Astrocyte of the cerebellum (primary cell): ENCODE measurements at regions not wholly inside any gene's neighbourhood (a gene's known extent, or its start where the extent isn't known, plus 50 kb on each side); places are given as distances from the start of the nearest gene placed in this dataset.
"Not testable (repeated sequence)": the region's sequence is repeated elsewhere in the genome, so short reads cannot be mapped to it uniquely, and the experiment has no call there.

Source experiments
- DNase-seq: peaks from one replicate; pipeline ENCODE4 v3.0.0-alpha.2; 2011; ENCODE audit warnings: low read depth
- H3K4me3 ChIP-seq: 2 replicates; pipeline ENCODE4 v1.5.1; 2011; ENCODE audit warnings: mild to moderate bottlenecking, low read depth, low read length, moderate library complexity
- CTCF ChIP-seq: IDR thresholded peaks from 2 replicates; pipeline ENCODE4 v1.5.1; 2012; ENCODE audit warnings: low read length, low read depth, moderate library complexity, mild to moderate bottlenecking; ENCODE audit errors: missing control alignments
- in situ Hi-C: cut with HindIII; loops from 2 replicates; pipeline ENCODE4 v1.10.0; 2017; ENCODE audit warnings: low sequenced_read_pairs

- no peak for DNase-seq
- no peak overlapping the region for H3K4me3 ChIP-seq
- in situ Hi-C loops = no loop called here
- TF ChIP-seq CTCF = no peak
Observed at GRCh38 chr3:23129817-23130216, 73.3 kb upstream of the UBE2E2 start.

GRCh38 chr3:23130406-23130805, 72.7 kb upstream of the UBE2E2 start:
- no peak for TF ChIP-seq CTCF
- in situ Hi-C loops = no loop called here
- no peak for DNase-seq

GRCh38 chr3:23135026-23135785, 67.9 kb upstream of the UBE2E2 start:
- in situ Hi-C loops = no loop called here
- H3K4me3 ChIP-seq = no peak overlapping the region
- no peak for DNase-seq
- no peak for TF ChIP-seq CTCF

More at GRCh38 chr3:23130406-23130805, 72.7 kb upstream of the UBE2E2 start:
- no peak overlapping the region for H3K4me3 ChIP-seq

- no peak for DNase-seq
- no peak overlapping the region for H3K4me3 ChIP-seq
- no peak for TF ChIP-seq CTCF
- in situ Hi-C loops = no loop called here
Observed at GRCh38 chr3:23136054-23136453, 67.1 kb upstream of the UBE2E2 start.

- in situ Hi-C loops, H3K4me3 ChIP-seq: not testable (repeated sequence)
Observed at GRCh38 chr3:23144051-23144450, 59.1 kb upstream of the UBE2E2 start.

GRCh38 chr3:23146163-23146562, 57.0 kb upstream of the UBE2E2 start:
- TF ChIP-seq CTCF = no peak
- in situ Hi-C loops = no loop called here
- no peak for DNase-seq
- no peak overlapping the region for H3K4me3 ChIP-seq

More at GRCh38 chr3:23144051-23144450, 59.1 kb upstream of the UBE2E2 start:
- DNase-seq = not testable (repeated sequence)

GRCh38 chr3:23152989-23153388, 50.1 kb upstream of the UBE2E2 start:
- no peak for DNase-seq
- H3K4me3 ChIP-seq = no peak overlapping the region
- TF ChIP-seq CTCF = no peak
- in situ Hi-C loops = no loop called here
